NT2/D1 (cell line): ENCODE measurements at regions not wholly inside any gene's neighbourhood (a gene's known extent, or its start where the extent isn't known, plus 50 kb on each side); places are given as distances from the start of the nearest gene placed in this dataset.

Source experiments
- SUZ12 ChIP-seq: IDR thresholded peaks from 2 replicates; pipeline ENCODE4 v1.6.1; 2011; ENCODE audit not compliant: insufficient read length, insufficient read depth; ENCODE audit errors: extremely low read depth
- YY1 ChIP-seq: IDR thresholded peaks from 2 replicates; pipeline ENCODE4 v1.6.1; 2011; ENCODE audit not compliant: insufficient read length, insufficient read depth
- ZNF274 ChIP-seq: IDR thresholded peaks from 2 replicates; pipeline ENCODE4 v1.6.1; 2011; ENCODE audit warnings: mild to moderate bottlenecking, low read depth, low read length

DNA sequence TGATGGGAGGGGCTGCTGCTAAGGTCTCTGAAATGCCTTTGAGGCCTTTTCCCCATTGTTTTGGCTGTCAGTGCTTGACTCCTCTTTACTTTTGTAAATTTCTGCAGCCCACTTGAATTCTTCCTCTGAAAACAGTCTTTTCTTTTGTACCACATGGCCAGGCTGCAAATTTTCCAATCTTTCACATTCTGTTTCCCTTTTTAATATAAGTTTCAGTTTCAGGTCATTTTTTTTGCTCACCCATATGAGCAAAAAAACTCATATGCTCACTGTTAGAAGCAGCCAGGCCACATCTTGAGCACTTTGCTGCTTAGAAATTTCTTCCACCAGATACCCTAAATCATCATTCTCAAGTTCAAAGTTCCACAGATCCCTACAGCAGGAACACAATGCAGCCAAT lies 234.6 kb upstream of the ADRA1B start:
- TF ChIP-seq SUZ12 (no peak), YY1 (no peak), ZNF274 (no peak)
